ENCODE measurements at regions not wholly inside any gene's neighbourhood (a gene's known extent, or its start where the extent isn't known, plus 50 kb on each side); places are given as distances from the start of the nearest gene placed in this dataset.

DNA sequence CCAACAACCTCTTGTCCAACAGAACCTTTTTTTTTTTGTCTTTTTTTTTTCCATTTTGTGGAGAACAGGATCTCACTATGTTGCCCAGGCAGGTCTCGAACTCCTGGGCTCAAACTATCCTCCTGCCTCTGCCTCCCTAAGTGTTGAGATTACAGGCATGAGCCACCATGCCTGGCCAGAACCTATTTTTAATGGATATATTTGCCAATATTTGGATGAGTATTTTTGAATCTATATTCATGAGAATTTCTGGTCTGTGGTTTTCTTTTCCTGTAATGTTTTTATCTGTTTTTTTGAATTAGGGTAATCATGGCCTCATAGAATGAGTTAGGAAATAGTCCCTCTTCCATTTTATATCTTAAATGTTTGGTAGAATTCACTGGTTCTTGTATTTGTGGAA, 70.4 kb upstream of the RET start:
- DNase-seq (ENCODE audit: low read depth in 2 of 2): no peak
- H3K27me3 ChIP-seq (ENCODE audit: control insufficient read depth, insufficient read depth, low read length): no peaks in the 10 kb centered on the region
- no peak overlapping the region for H3K4me2 ChIP-seq (ENCODE audit: extremely low read depth, insufficient read depth, low read length)

DNA sequence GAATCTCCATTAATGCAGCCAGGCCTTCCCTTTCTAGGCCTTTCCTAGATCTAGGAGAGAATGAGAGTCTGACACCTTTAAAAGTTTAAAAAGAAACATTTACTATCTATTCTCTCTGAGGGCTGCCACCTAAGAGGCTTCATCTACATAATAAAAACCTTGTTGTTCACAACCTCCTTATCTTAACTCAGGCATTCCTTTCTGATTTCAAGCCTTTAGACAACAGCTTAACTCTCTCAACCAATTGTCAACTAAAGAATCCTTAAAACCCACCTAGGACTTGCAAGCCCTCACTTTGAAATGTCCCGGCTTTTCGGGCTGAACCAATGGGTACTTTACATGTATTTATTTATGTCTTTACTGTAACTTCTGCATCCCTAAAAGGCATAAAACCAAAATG, 64.3 kb upstream of the RET start:
- no peak for DNase-seq (ENCODE audit: low read depth in 2 of 2)
- Histone ChIP-seq H3K9me3 (ENCODE audit: control insufficient read depth, insufficient read depth, low read depth, low read length) (no peaks in the 10 kb centered on the region), H3K4me1 (ENCODE audit: control insufficient read depth, extremely low read depth, insufficient read depth, low read length) (no peaks in the 10 kb centered on the region), H3K27ac (ENCODE audit: insufficient read depth, low read length) (no peak overlapping the region), H2AFZ (ENCODE audit: low read length) (no peak overlapping the region), H3K4me2 (ENCODE audit: extremely low read depth, insufficient read depth, low read length) (no peak overlapping the region), H3K4me3 (replicated peaks in 1 of 4; ENCODE audit: control extremely low read depth in 1 of 4, insufficient read depth in 1 of 4, low read depth in 3 of 4, low read length in 4 of 4) (no peak overlapping the region), H3K79me2 (ENCODE audit: control insufficient read depth, insufficient read depth, low read length) (no peaks in the 10 kb centered on the region), H3K27me3 (ENCODE audit: control insufficient read depth, insufficient read depth, low read length) (no peaks in the 10 kb centered on the region), H3K36me3 (ENCODE audit: control insufficient read depth, insufficient read depth, low read length) (no peaks in the 10 kb centered on the region), H3K9ac (ENCODE audit: insufficient read depth, low read length) (no peak overlapping the region), H4K20me1 (ENCODE audit: control insufficient read depth, extremely low read depth, insufficient read depth, low read length) (no peaks in the 10 kb centered on the region)
- TF ChIP-seq, protein P1, sequence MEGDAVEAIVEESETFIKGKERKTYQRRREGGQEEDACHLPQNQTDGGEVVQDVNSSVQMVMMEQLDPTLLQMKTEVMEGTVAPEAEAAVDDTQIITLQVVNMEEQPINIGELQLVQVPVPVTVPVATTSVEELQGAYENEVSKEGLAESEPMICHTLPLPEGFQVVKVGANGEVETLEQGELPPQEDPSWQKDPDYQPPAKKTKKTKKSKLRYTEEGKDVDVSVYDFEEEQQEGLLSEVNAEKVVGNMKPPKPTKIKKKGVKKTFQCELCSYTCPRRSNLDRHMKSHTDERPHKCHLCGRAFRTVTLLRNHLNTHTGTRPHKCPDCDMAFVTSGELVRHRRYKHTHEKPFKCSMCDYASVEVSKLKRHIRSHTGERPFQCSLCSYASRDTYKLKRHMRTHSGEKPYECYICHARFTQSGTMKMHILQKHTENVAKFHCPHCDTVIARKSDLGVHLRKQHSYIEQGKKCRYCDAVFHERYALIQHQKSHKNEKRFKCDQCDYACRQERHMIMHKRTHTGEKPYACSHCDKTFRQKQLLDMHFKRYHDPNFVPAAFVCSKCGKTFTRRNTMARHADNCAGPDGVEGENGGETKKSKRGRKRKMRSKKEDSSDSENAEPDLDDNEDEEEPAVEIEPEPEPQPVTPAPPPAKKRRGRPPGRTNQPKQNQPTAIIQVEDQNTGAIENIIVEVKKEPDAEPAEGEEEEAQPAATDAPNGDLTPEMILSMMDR (conservative IDR thresholded peaks at IDR 0.05 in 1 of 2, IDR thresholded peaks at IDR 0.05 in 1 of 2; ENCODE audit: low read depth in 1 of 2, low read length in 2 of 2): no peak
- no peak for TF ChIP-seq EZH2 (IDR thresholded peaks at IDR 0.05; ENCODE audit: low read length, missing control alignments)

More for the DNA sequence above, 70.4 kb upstream of the RET start:
- H3K79me2 ChIP-seq (ENCODE audit: control insufficient read depth, insufficient read depth, low read length): no peaks in the 10 kb centered on the region
- no peak overlapping the region for H2AFZ ChIP-seq (ENCODE audit: low read length)
- H3K36me3 ChIP-seq (ENCODE audit: control insufficient read depth, insufficient read depth, low read length): no peaks in the 10 kb centered on the region
- no peaks in the 10 kb centered on the region for H3K4me1 ChIP-seq (ENCODE audit: control insufficient read depth, extremely low read depth, insufficient read depth, low read length)
- no peak for TF ChIP-seq EZH2 (IDR thresholded peaks at IDR 0.05; ENCODE audit: low read length, missing control alignments)
- TF ChIP-seq, protein P1 (conservative IDR thresholded peaks at IDR 0.05 in 1 of 2, IDR thresholded peaks at IDR 0.05 in 1 of 2; ENCODE audit: low read depth in 1 of 2, low read length in 2 of 2): no peak
- H4K20me1 ChIP-seq (ENCODE audit: control insufficient read depth, extremely low read depth, insufficient read depth, low read length): no peaks in the 10 kb centered on the region
- no peaks in the 10 kb centered on the region for H3K9me3 ChIP-seq (ENCODE audit: control insufficient read depth, insufficient read depth, low read depth, low read length)
- no peak overlapping the region for H3K27ac ChIP-seq (ENCODE audit: insufficient read depth, low read length)
- H3K9ac ChIP-seq (ENCODE audit: insufficient read depth, low read length): no peak overlapping the region
- H3K4me3 ChIP-seq (replicated peaks in 1 of 4; ENCODE audit: control extremely low read depth in 1 of 4, insufficient read depth in 1 of 4, low read depth in 3 of 4, low read length in 4 of 4): no peak overlapping the region

DNA sequence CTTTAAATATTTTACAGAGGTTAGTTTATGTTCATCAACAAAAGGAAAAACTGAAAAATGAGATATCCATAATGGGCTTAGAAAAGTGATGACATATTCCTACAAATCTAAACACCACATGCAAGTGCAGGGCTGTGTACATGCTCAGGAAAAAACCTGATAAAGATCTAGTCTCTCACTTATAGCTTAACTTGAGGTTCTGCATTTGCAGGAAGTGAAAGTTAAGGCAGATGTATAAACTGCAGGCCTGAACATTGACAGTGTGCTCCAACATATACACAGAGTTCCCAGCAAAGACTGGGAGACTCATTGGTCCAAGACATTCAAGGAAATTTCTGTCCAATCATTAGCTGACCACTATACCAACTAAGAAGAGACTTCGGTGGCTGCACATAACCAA, 63.8 kb upstream of the RET start:
- H3K36me3 ChIP-seq (ENCODE audit: control insufficient read depth, insufficient read depth, low read length): no peaks in the 10 kb centered on the region
- H2AFZ ChIP-seq (ENCODE audit: low read length): no peak overlapping the region
- H4K20me1 ChIP-seq (ENCODE audit: control insufficient read depth, extremely low read depth, insufficient read depth, low read length): no peaks in the 10 kb centered on the region
- H3K27ac ChIP-seq (ENCODE audit: insufficient read depth, low read length): no peak overlapping the region
- H3K79me2 ChIP-seq (ENCODE audit: control insufficient read depth, insufficient read depth, low read length): no peaks in the 10 kb centered on the region
- TF ChIP-seq EZH2 (IDR thresholded peaks at IDR 0.05; ENCODE audit: low read length, missing control alignments): no peak
- TF ChIP-seq, protein P1 (conservative IDR thresholded peaks at IDR 0.05 in 1 of 2, IDR thresholded peaks at IDR 0.05 in 1 of 2; ENCODE audit: low read depth in 1 of 2, low read length in 2 of 2): no peak
- H3K9ac ChIP-seq (ENCODE audit: insufficient read depth, low read length): no peak overlapping the region
- no peak overlapping the region for H3K4me2 ChIP-seq (ENCODE audit: extremely low read depth, insufficient read depth, low read length)
- H3K27me3 ChIP-seq (ENCODE audit: control insufficient read depth, insufficient read depth, low read length): no peaks in the 10 kb centered on the region
- H3K9me3 ChIP-seq (ENCODE audit: control insufficient read depth, insufficient read depth, low read depth, low read length): no peaks in the 10 kb centered on the region
- DNase-seq (ENCODE audit: low read depth in 2 of 2): no peak
- H3K4me3 ChIP-seq (replicated peaks in 1 of 4; ENCODE audit: control extremely low read depth in 1 of 4, insufficient read depth in 1 of 4, low read depth in 3 of 4, low read length in 4 of 4): no peak overlapping the region
- H3K4me1 ChIP-seq (ENCODE audit: control insufficient read depth, extremely low read depth, insufficient read depth, low read length): no peaks in the 10 kb centered on the region
